Lung microvascular endothelial cell (primary cell): ENCODE measurements at regions not wholly inside any gene's neighbourhood (a gene's known extent, or its start where the extent isn't known, plus 50 kb on each side); places are given as distances from the start of the nearest gene placed in this dataset.
"Not testable (repeated sequence)": the region's sequence is repeated elsewhere in the genome, so short reads cannot be mapped to it uniquely, and the experiment has no call there.

ENCODE experiments used
- DNase-seq, 2 donors: peaks; one replicate each; pipeline versions ENCODE4 v3.0.0 to v3.0.0-alpha.2; 2010; ENCODE audit warnings: low read depth in 2 of 2

DNA sequence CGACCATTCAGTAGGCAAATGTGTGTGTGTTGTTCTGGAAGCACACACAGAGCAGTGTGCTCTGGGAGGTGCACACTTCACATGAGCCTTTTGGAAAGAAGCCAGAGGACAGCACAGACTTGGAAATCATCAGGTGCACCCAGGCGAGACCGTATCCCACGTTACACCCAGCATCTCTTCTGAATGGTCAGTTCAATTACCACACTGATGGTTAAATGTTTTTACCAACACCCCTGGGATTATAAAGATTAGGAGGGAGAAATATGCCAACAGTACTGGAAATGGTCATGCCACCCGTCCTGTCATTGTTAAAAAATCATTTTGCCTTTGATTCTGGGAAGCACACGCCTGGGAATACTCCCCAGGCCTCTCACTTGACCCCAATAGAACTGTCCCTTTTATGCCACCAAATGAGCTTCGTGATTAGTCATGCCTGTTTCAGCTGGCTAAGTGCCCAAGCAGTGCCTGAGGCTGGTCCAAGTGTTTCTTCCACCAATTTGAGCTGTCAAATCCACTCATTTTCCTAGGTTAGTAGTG, 183.7 kb downstream of the NRP2 start:
- peak in 1 of 2 donors; percentile 5 for DNase-seq

DNA sequence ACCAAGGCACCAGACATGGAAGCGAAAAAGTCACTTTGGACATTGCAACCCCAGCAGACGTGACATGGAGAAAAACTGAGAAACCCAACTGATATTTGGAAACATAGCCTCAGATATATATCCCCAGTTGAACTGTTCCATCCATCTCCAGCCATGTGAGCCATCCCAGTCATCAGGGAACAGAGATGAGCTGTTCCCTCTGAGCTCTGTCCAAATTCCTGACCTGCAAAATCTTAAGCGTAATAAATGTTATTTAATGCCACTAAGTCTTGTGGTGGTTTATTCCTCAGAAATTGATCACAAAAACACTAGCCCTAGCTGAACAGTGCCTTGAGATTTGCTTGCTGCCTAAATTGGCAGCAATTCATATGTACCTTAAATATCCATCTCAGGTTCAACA, 182.8 kb downstream of the NRP2 start:
- no peak for DNase-seq

DNA sequence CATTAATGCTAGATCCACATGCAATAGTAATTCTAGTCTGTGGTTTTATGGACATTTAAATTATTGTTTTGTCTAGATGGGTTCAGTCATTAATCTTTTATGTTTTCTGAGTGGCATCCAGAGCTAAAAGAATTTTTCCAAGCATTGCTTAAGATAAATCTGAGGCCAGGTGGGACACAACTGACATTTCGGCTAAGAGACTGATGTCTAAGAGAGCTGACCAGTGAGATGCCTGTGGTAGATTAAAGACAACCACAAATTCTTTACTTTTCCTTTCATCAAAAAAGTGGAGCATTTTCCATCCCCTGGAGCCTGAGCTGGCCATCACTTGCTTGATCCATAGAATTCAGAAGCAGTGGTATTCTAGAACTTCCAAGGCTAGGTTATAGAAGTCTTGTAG, 182.2 kb downstream of the NRP2 start:
- DNase-seq: no peak

DNA sequence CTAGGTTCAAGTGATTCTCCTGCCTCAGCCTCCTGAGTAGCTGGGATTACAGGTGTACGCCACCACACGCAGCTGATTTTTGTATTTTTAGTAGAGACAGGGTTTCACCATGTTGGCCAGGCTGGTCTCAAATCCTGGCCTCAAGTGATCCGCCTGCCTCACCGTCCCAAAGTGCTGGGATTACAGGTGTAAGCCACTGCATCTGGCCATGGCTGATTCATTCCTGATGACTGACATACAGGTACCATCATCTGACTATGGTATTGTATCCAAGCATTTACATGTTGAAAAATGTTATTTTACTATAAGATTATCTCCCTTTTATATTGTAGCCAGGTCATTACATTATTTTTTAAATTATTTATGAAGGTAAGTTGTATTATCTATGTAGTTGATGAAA, 180.5 kb downstream of the NRP2 start:
- not testable (repeated sequence) for DNase-seq

DNA sequence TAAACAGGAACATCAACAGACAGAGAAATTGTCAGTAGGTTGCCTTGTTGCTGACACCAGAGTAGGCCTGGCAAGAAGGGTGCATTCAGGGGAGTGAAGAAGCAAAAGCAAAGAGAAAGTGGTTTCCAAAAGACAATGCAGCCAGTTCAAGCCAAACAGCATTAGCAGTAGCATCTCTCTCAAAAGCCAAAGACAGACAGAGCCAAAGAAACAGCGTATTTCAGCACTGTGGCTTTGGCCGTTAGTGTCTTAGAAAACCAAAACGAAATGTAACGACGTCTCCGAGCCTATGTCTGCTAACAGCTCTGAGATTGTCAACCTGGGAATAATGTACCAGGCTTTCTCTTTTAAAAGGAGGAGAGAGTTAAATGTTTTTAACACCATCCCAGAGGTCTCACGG, 178.6 kb downstream of the NRP2 start:
- no peak for DNase-seq

DNA sequence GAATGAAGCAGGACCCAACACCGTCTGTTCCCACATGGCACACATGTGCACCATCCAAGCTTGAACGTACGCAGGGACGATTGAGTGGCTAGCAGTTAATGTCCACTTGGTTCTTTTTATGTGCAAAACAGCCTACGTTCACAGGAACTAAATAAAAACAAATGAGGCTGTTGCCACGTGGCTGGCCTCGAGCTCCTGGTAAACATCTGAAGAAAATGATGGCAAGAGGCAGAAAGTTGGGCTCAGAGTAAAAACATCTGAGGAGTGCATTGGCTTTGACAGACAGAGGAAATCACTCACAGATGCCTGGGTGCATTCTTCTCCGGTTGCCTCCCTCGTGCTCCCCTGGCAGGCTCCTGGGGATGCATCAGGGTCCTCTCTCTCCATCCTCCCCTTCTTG, 177.9 kb downstream of the NRP2 start:
- no peak for DNase-seq

DNA sequence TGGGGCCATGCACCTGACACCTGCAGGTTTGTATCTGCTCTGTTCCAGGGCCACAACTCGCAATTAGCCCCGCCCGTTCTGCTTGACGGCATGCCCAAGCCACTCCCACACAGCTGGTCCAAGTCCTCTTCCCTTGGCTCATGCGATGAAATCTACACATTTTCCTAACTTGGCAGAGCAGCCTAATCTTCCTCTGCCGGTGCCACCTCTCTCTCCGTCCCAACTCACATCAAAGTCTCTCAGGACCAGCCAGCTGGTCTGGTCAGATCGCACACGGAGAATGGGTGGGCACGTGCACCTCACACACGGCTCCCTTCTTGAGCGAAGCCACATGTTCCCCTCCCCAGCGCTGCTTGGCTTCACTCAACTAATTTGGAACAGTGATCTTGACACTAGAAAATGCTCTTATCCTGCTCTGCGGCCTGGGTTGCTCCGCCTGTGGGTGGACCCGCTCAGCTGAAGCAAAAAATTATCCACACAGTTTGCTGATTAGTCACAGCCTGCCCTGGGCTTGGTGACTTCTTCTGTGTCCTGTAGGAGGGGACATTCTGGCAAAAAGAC, 176.7 kb downstream of the NRP2 start:
- no peak for DNase-seq

DNA sequence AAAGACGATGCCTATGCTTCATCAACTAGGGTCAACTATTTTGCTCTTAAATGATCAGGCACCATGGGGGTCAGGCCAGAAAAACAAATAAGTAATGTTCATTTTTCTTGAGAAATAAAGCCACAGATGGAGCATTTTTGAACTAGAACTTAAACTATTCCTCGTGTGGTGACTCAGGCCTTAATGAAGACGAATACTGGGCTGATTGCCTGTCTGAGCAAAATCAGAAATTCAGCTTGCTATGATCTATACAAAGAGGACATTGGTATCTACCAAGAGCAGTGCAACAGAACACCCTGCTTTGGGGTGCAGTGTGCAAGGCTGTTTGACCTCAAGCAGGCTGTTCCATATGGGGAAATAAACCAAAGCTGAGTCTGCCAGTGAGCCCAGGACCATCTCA, 176.0 kb downstream of the NRP2 start:
- no peak for DNase-seq

DNA sequence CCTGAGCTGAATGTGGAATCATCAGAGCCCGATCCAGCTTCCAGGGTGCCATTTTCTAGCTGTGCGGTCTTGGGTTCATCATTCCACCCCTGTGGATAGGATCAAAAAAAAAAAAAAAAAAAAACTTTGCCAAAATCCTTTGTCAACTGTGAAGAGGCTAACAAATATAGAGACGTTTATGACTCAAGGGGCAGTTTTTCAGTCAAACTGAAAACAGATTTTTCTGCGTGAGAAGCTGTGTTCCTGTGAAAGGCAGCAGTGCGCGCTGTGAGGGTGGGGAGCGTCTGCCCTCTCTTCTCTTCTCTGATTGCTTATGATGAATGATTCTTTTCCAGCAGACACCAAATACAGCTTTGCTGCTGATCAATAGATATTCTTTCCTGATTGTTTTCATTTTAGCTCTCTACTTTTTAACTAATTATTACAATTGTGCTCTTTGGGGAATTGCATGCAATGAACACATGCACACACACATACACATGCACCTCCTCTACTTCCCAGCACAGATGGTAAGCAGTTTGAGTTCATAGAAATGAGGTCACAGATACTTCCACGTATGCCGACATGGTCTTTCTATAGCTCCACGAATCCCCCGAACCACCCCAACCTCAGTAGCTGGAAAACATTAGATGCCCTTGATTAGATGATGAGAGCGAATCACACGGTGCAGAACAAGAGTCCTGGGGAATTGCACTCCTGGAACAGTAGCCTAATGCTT, 175.4 kb downstream of the NRP2 start:
- no peak for DNase-seq

DNA sequence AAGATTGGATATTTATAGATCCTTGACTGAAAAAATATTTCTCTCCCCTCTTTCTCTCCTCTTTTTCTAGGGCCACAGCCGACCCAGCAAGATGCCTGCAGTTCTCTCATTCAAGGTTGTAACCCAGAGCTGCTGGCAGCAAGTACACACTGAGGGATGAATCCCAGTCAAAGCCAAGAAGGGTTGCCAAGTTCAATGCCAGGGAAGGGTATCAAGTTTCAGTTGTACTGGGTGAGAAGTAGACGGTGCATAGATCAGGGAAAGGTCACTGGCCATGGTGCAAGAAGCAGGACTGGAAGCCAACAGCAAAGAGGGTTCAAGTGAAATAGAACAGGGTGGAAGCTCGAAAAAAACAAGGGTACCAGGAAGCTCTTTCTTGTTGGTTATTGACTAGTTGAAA, 170.2 kb downstream of the NRP2 start:
- no peak for DNase-seq

DNA sequence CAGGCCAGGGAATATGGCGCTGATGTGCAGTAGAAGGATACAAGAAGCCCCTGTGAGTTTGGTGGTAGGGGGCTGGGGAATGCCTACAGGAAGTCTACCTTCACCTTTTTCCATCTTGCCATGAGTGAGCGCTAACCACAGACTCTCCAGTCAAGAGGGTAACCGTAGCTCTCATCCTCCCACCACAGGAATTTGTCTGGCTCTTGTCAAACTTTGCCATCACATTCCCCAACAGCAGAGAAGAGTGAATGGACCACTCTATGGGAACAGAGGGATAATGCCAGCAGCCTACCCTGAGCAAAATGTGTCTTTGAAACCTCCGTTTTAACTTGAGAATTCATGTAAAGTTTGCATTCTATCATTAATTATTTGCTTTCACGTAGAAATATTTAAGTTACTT, 168.3 kb downstream of the NRP2 start:
- no peak for DNase-seq

DNA sequence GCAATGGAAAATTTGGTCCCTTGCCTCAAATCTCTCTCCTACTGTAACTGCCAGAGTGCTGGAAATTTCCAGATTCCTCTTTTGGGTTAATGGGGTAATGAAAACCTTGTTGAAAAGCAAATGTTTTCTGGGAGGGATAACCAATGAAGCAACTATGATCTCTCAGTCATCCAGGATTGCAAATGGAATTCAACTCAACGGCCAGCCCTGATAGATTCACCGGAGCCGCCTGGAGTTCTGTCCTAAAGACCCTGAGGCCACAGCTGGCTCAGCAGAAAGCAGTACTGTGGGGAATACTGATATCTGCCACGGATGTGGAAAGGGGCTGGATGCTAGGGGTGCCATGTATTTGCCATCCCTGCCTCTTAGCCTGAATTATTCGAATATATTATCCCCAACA, 167.8 kb downstream of the NRP2 start:
- no peak for DNase-seq

DNA sequence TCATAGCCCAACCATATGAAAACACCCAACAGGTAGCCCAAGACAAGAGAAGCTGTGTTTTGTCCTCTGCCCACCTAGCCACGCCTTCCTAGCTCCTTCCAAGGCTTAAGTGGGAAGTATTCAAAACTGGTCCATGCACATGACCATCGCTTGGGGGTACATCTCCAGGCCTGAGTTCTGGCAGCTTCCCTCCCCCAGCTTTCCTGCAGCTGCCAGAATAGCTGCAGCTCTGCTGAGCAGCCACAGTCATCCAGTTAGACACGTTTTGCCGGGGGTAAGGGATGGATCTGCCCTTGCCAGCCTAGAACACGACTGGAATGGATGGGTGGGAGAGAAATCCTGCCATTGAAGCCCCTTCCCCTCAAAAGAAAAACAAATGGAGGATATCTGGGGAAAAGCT, 166.8 kb downstream of the NRP2 start:
- no peak for DNase-seq

DNA sequence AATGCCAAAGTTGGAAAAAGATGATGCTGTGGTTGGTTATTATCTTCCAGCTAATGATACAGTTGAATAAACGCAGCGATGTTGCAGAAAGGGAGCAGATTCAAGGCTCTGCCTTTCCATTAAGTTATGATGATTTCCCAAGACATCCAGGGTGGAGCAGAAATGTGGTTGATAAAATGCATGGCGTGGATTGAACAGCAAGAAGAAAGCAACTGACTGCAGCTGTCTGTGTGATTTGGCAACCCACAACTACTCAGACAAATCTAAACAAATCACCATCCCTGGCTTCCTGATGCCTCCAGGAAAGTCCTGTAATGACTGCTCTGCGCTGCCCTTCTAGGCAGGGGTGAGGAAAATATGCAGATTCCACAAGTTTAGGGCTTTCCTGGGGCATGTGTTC, 166.3 kb downstream of the NRP2 start:
- no peak for DNase-seq
